HPDE6-E6E7 (cell line): ENCODE measurements at regions not wholly inside any gene's neighbourhood (a gene's known extent, or its start where the extent isn't known, plus 50 kb on each side); places are given as distances from the start of the nearest gene placed in this dataset.

ENCODE experiments used
- DNase-seq: peaks from one replicate; pipeline ENCODE4 v3.0.0; 2011; ENCODE audit warnings: missing footprints; ENCODE audit errors: extremely low spot score

- DNase-seq = no peak
Measured at GRCh38 chr2:48852938-48853337, 97.4 kb upstream of the LHCGR start.

DNA sequence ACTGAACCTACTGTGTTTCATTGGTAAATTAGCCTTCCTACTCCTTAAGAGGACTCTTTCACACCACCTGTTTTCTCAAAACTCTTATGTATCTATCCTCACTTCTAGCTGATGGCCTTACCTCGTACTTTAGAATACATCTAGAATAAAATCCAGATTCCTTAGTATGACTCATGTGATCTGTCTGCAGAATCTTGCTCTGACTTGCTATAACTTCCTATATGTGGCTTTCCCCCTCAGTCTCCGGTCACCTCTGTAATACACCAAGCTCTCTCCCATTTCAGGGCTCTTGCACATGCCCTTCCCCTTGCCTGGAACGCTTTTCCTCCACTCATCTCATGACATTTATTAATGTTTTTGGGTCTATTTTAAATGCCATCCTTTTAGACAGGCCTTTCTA lies 95.6 kb upstream of the LHCGR start:
- peak; percentile 26 for DNase-seq

GRCh38 chr2:48849770-48850169 lies 94.2 kb upstream of the LHCGR start:
- no peak for DNase-seq

DNA sequence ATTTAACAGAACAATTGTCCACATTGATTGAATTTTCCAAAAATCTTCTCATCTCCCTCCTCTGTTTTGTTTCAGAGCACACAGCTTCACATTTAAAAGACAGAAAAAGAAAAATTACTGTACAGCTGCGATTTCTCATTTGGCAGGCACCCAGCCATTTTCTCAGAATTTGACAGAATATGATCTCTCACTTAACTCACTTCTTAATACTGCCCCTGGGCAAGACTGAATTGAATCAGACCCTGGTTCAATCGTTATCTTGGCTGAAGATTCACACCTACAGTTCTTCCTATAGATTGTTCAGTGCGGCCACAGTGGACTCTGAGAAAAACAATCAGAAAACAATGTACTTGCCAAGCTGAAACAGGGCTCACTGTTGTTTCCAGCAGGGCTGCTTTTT lies 90.2 kb upstream of the LHCGR start:
- no peak for DNase-seq

DNA sequence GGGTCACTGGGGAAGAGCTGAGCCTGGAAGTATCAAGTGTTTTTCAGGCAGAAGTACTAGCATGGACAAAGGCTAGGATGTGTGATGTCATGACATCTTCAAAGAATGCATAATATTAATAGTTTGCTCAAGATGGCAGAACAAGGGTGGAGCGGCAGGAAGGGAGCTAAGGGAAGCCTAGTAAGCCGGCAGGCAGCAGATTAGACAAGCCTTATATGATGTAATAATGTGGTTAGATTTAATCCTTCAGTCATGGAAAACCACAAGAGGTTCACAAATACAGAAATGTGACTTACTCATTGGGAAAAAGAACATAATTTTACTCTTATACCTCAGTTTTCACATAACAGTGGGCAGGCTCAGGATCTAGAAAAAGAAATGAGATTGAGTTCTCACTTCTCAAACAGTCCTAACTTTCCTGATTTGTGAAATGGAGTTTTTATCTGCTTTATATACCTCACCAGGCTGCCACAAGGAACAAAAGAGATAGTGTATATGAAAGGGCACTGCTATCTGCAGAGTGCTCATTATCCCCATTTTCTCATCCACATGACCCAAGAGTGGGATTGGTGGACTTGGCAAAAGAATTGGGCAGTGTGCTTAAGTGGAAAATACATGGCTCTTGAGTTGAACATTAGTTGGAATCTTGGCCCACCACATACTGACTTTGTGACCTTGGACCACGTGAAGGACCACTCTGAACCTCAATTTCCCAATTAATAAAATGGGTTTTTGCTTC lies 89.1 kb upstream of the LHCGR start:
- no peak for DNase-seq

- no peak for DNase-seq
Measured at GRCh38 chr2:48841126-48841525, 85.6 kb upstream of the LHCGR start.

GRCh38 chr2:48838029-48838428 lies 82.5 kb upstream of the LHCGR start:
- no peak for DNase-seq

GRCh38 chr2:48829569-48829968 lies 74.0 kb upstream of the LHCGR start:
- no peak for DNase-seq

DNA sequence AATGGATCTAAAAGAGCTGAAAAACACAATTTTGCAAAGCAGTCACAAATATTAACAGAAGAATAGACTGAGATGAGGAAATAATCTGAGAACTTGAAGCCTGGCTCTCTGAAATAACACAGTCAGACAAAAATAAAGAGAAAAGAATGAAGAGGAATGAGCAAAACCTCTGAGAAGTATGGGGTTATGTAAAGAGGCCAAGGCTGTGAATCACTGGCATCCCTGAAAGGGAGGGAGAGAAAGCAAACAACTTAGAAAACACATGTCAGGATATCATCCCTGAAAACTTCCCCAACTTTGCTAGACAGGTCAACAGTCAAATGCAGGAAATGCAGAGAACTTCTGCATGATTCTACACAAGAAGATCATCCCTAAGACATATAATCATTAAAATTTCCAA lies 73.5 kb upstream of the LHCGR start:
- DNase-seq = no peak

GRCh38 chr2:48826986-48827385 lies 71.5 kb upstream of the LHCGR start:
- no peak for DNase-seq

DNA sequence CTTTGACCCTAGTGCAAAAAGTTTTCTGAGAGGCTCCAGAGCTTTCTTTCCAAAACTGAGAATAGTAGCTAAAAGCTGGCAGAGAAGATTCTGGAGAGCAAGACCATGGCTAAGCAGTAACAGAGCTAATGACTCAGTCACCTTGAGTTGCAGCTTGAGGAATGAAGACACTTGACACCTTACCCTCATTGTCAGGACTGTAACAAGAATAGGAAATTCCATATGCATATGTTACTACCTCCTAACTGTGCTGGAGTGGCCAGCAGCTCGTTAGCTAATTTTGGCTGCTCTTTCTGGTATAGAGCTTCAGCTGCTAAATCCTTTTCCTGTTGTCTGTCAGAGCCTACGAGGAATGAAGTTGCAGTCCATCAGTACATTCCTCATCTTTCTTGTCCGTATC lies 68.6 kb upstream of the LHCGR start:
- no peak for DNase-seq

DNA sequence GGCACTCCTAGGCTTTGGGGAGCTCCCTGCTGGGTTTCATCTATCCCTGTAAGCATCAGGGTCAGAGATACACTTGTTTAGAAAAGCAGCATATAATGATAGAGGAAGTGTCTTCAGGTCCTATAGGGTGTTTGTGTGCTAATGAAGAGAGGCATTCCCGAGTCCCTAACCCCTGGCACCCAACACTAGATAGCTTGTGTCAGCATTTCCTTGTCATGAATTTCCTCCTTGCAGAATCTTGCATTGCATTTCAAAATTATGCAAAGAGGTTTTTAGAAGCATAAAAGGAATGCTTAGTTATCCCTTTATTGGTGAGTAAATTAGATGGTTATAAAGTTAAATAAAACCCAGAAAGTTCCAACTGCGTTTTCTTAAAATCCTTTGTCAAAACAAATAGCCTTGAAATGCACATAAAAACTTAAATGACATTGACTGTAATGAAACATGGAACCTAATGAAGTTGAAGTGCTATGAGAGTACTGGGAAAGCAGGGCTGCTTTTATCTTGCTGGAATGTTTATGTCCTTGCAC lies 63.7 kb upstream of the LHCGR start:
- DNase-seq = no peak

DNA sequence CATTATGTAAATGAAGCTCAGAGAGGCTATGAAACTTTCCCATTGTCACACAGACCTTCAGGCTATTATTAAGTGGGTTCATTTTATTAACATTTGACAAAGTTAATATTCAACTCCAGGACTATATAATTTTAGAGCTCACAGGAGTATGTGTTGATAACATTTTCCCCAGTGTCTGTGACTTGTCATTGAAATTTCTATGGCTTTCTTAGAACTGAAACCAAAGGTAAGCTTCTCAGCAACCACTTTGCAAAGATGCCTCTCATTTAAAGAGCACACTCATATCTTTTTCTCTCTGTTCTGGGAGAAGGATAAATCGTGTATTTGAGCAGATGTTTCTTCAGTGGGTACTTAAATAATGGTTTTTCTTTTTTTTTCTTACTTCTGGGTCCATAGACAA lies 61.8 kb upstream of the LHCGR start:
- DNase-seq = no peak

GRCh38 chr2:48812416-48812815 lies 56.9 kb upstream of the LHCGR start:
- DNase-seq = no peak

DNA sequence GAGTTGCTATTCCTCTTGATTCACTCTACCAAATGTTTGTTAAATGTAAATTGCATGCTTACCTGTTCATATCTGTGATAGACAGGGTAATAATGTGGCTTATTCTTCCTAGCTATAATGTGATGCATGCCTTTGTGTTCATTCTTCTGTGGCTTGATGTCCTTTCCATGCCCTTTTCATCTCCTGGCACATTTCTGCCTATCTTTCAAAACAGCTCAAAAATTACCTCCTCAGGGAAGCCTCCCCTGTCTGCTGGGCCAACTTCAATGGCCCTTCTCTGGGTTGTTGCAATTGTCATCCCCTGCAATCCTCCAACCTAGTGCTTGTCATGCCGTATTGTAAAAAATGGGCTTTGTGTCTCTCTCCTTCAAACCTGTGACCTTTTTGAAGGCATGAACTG lies 52.8 kb upstream of the LHCGR start:
- no peak for DNase-seq
